MM.1S (cell line): ENCODE measurements at regions not wholly inside any gene's neighbourhood (a gene's known extent, or its start where the extent isn't known, plus 50 kb on each side); places are given as distances from the start of the nearest gene placed in this dataset.

ENCODE experiments used
- CTCF ChIP-seq: fragments of 300-600 bp; sonication (generic); IDR thresholded peaks from 2 replicates; pipeline ENCODE4 v1.5.1; 2016; ENCODE audit warnings: antibody characterized with exemption, low read length, mixed read lengths
- EZH2 ChIP-seq: fragments of 300-600 bp; sonication (generic); optimal IDR thresholded peaks from 2 replicates; pipeline ENCODE3; 2017; ENCODE audit warnings: low read depth, mild to moderate bottlenecking, antibody characterized with exemption, low read length, mixed read lengths
- EZH2phosphoT487 ChIP-seq: fragments of 300-600 bp; sonication (generic); IDR thresholded peaks from 2 replicates; pipeline ENCODE4 v1.6.1; 2018; ENCODE audit warnings: antibody characterized with exemption, low read length

DNA sequence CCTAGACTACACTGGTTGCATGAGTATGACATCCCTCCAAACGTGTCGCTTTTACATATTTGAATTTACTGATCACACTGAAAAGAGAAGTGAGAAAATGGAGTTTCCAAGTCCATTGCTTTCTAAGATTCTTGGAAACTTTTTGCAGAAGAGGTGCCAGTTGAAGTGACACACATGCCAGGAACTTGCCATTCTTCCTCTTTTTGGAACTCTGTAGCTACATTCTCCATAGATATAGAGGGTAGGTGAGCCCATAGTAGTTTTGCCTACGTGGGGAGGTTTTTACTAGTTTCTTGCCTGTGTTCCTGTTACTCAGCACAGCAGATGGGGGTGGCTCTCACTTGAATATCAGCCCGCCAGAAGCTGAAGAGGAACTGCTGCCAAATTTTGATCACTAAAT lies 286.6 kb upstream of the NRP1 start:
- TF ChIP-seq CTCF (no peak), EZH2phosphoT487 (no peak), EZH2 (no peak)
